Smooth muscle cell (in vitro differentiated cells): ENCODE measurements at regions not wholly inside any gene's neighbourhood (a gene's known extent, or its start where the extent isn't known, plus 50 kb on each side); places are given as distances from the start of the nearest gene placed in this dataset.

Experiments used
- DNase-seq: peaks from one replicate; lab custom pipeline; 2025; ENCODE audit not compliant: unreplicated experiment; lab: John Stamatoyannopoulos, UW
- H2AFZ ChIP-seq: fragments of 200-600 bp; sonication (generic); 2 replicates; pipeline ENCODE4 v1.6.0; 2016; ENCODE audit warnings: antibody characterized with exemption, low read depth, mild to moderate bottlenecking
- H3F3A ChIP-seq: fragments of 200-600 bp; sonication (generic); 2 replicates; pipeline ENCODE4 v1.6.0; 2017; ENCODE audit warnings: antibody characterized with exemption, low read depth
- H3K27ac ChIP-seq: fragments of 200-600 bp; sonication (generic); 2 replicates; pipeline ENCODE4 v1.5.1; 2016; ENCODE audit warnings: low read depth, mild to moderate bottlenecking
- H3K27me3 ChIP-seq: fragments of 200-600 bp; sonication (generic); 2 replicates; pipeline ENCODE4 v1.6.1; 2016; ENCODE audit warnings: low read depth, mild to moderate bottlenecking
- H3K36me3 ChIP-seq: fragments of 200-600 bp; sonication (generic); 2 replicates; pipeline ENCODE4 v1.5.1; 2016; ENCODE audit warnings: low read depth
- H3K4me1 ChIP-seq: fragments of 200-600 bp; sonication (generic); 2 replicates; pipeline ENCODE4 v1.5.1; 2016; ENCODE audit warnings: low read depth
- H3K4me2 ChIP-seq: fragments of 200-600 bp; sonication (generic); 2 replicates; pipeline ENCODE4 v1.6.0; 2016; ENCODE audit warnings: mild to moderate bottlenecking
- H3K4me3 ChIP-seq: fragments of 200-600 bp; sonication (generic); 2 replicates; pipeline ENCODE4 v1.5.1; 2016; ENCODE audit warnings: mild to moderate bottlenecking
- H3K79me2 ChIP-seq: fragments of 200-600 bp; sonication (generic); 2 replicates; pipeline ENCODE4 v1.6.0; 2016; ENCODE audit warnings: low read depth, mild to moderate bottlenecking
- H3K9ac ChIP-seq: fragments of 200-600 bp; sonication (generic); 2 replicates; pipeline ENCODE4 v1.6.0; 2016; ENCODE audit warnings: low read depth
- H3K9me3 ChIP-seq: fragments of 200-600 bp; sonication (generic); replicated peaks from 2 replicates; pipeline ENCODE4 v1.5.1; 2016; ENCODE audit warnings: low read depth
- H4K20me1 ChIP-seq: fragments of 200-600 bp; sonication (generic); 2 replicates; pipeline ENCODE4 v1.6.0; 2016; ENCODE audit warnings: low read depth
- WGBS: methylation state at CpG from one replicate; pipeline ENCODE4 v1.1.7; 2016; ENCODE audit warnings: low lambda C conversion rate; 5-methylcytosine and 5-hydroxymethylcytosine counted together
- TF ChIP-seq, protein P1 (sequence below): fragments of 200-600 bp; sonication (generic); IDR thresholded peaks from 2 replicates; pipeline ENCODE4 v1.5.1; 2017; ENCODE audit warnings: borderline replicate concordance, mild to moderate bottlenecking, antibody characterized with exemption; ENCODE audit not compliant: insufficient read depth, poor library complexity, severe bottlenecking

DNA sequence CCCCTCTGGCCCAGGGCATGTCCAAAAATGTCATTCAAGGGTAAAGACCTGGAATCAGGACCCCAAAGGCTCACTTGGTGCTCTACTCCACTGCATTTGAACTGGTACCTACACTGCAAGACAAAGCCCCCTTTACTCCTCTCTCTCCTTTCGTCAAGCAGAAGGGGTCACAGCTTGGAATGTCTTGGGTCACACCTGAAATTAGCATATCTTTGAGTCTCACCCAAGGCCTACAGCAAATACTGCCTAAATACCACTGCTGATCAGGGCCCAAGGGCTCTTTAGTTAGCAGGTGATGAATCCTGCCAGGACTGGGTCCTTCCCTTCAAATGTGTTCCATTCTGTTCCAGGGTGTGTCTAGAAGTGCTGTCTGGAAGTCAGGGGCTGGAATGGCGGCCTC lies 320.6 kb downstream of the SV2B start:
- WGBS, result 76% methylated on average over 2 of the region's 2 CpGs
- Histone ChIP-seq H3K4me3 (no peak overlapping the region), H3K9ac (no peak overlapping the region), H4K20me1 (no peaks in the 10 kb centered on the region), H3K4me2 (no peak overlapping the region), H3K27me3 (no peaks in the 10 kb centered on the region), H3K36me3 (no peaks in the 10 kb centered on the region), H3K9me3 (no peaks in the 10 kb centered on the region), H3K27ac (no peak overlapping the region), H3K79me2 (no peaks in the 10 kb centered on the region), H3K4me1 (no peaks in the 10 kb centered on the region), H2AFZ (no peak overlapping the region), H3F3A (no peaks in the 10 kb centered on the region)
- TF ChIP-seq, protein P1, sequence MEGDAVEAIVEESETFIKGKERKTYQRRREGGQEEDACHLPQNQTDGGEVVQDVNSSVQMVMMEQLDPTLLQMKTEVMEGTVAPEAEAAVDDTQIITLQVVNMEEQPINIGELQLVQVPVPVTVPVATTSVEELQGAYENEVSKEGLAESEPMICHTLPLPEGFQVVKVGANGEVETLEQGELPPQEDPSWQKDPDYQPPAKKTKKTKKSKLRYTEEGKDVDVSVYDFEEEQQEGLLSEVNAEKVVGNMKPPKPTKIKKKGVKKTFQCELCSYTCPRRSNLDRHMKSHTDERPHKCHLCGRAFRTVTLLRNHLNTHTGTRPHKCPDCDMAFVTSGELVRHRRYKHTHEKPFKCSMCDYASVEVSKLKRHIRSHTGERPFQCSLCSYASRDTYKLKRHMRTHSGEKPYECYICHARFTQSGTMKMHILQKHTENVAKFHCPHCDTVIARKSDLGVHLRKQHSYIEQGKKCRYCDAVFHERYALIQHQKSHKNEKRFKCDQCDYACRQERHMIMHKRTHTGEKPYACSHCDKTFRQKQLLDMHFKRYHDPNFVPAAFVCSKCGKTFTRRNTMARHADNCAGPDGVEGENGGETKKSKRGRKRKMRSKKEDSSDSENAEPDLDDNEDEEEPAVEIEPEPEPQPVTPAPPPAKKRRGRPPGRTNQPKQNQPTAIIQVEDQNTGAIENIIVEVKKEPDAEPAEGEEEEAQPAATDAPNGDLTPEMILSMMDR, result no peak
- no peak for DNase-seq

DNA sequence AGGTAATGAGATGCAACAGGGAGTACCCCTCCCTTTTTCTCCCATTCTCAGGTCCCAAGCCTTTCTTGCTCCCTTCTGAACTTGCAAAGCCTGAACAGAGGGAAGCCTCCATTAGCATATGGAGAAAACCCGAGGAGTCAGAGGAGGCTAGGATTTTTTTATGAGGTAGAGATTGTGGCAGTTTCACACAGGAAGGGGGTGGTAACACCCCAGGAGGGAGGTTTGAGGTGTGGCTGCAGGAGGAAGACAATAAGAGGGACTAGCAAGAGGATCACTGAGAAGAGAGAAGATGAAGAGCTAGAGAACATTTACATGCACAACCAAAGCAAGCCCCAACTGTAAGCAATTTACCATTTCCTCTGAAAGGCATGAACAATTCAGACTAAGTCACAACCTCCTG lies 322.7 kb downstream of the SV2B start:
- Histone ChIP-seq H3K27me3 (no peaks in the 10 kb centered on the region), H4K20me1 (no peaks in the 10 kb centered on the region), H3K4me2 (no peak overlapping the region), H3K9ac (no peak overlapping the region), H3K27ac (no peak overlapping the region), H3K4me1 (no peaks in the 10 kb centered on the region), H3K36me3 (no peaks in the 10 kb centered on the region), H3K9me3 (no peaks in the 10 kb centered on the region), H3F3A (no peaks in the 10 kb centered on the region), H2AFZ (no peak overlapping the region), H3K79me2 (no peaks in the 10 kb centered on the region), H3K4me3 (no peak overlapping the region)
- 10% methylated on average over 1 of the region's 1 CpG for WGBS
- TF ChIP-seq, protein P1, result no peak
- DNase-seq, result no peak

DNA sequence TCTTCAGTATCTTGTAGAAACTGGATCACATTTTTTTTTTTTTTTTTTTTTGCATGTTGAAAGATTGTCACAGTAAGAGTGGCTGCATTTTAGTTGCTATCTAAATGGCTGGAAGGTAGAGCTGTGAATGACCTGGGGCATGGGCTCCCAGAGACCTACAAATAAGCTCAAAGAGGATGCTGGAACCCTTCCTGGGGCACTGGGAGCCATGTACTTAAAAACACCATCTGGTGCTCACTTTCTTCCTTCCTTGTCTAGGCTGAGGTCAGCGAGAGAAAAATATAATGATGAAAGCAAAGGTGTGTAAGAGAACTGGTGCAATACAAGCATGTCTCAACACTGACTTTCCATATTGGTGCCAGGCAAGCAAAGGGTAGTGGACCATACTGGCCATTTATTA lies 323.9 kb downstream of the SV2B start:
- H3F3A ChIP-seq, result no peaks in the 10 kb centered on the region
- no peak overlapping the region for H3K4me3 ChIP-seq
- no peaks in the 10 kb centered on the region for H3K27me3 ChIP-seq

DNA sequence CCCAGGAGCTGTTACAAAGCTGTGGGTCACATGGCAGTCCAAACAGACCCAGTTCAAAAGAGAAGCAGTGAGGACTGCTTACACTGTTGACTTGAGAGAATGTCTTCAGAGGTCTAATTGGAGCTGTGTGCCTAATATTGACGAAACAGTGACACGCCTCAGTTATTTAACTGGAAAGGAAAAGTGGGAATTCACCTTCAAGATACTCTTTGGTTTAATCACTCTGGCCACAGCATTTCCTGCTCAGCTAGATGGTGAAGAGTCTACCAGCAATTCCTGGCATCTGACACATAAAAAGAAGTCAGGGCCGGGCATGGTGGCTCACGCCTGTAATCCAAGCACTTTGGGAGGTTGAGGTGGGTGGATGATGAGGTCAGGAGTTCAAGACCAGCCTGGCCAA lies 326.4 kb downstream of the SV2B start:
- Histone ChIP-seq H3K9me3 (no peaks in the 10 kb centered on the region), H3K36me3 (no peaks in the 10 kb centered on the region), H2AFZ (no peak overlapping the region), H3K9ac (no peak overlapping the region), H3K27me3 (no peaks in the 10 kb centered on the region), H3K4me3 (no peak overlapping the region), H3F3A (no peaks in the 10 kb centered on the region), H3K4me2 (no peak overlapping the region), H3K4me1 (no peaks in the 10 kb centered on the region), H3K27ac (no peak overlapping the region), H4K20me1 (no peaks in the 10 kb centered on the region), H3K79me2 (no peaks in the 10 kb centered on the region)
- TF ChIP-seq, protein P1, result no peak
- no peak for DNase-seq
- WGBS, result 87% methylated on average over 4 of the region's 4 CpGs

More for the DNA sequence above, 323.9 kb downstream of the SV2B start:
- Histone ChIP-seq H3K9me3 (no peaks in the 10 kb centered on the region), H3K9ac (no peak overlapping the region), H3K4me2 (no peak overlapping the region), H3K79me2 (no peaks in the 10 kb centered on the region), H3K36me3 (no peaks in the 10 kb centered on the region), H3K27ac (no peak overlapping the region), H3K4me1 (no peaks in the 10 kb centered on the region), H4K20me1 (no peaks in the 10 kb centered on the region), H2AFZ (no peak overlapping the region)
- 69% methylated on average over 1 of the region's 1 CpG for WGBS
- DNase-seq, result no peak
- TF ChIP-seq, protein P1, result no peak
